OCI-LY3 (cell line): ENCODE measurements at regions not wholly inside any gene's neighbourhood (a gene's known extent, or its start where the extent isn't known, plus 50 kb on each side); places are given as distances from the start of the nearest gene placed in this dataset.

Experiments
- EZH2phosphoT487 ChIP-seq: fragments of 200-600 bp; shearing (Covaris generic); IDR thresholded peaks from 2 replicates; pipeline ENCODE4 v1.6.1; 2018; ENCODE audit warnings: antibody characterized with exemption, mixed run types, low read depth
- TF ChIP-seq, protein P1 (sequence below): fragments of 200-600, 300-600 bp; sonication (generic); IDR thresholded peaks from 2 replicates; pipeline ENCODE4 v1.5.1; 2014; ENCODE audit warnings: antibody characterized with exemption, low read length, low read depth

GRCh38 chr2:239600001-239600593 lies 199.3 kb upstream of the HDAC4 start:
- TF ChIP-seq, protein P1, sequence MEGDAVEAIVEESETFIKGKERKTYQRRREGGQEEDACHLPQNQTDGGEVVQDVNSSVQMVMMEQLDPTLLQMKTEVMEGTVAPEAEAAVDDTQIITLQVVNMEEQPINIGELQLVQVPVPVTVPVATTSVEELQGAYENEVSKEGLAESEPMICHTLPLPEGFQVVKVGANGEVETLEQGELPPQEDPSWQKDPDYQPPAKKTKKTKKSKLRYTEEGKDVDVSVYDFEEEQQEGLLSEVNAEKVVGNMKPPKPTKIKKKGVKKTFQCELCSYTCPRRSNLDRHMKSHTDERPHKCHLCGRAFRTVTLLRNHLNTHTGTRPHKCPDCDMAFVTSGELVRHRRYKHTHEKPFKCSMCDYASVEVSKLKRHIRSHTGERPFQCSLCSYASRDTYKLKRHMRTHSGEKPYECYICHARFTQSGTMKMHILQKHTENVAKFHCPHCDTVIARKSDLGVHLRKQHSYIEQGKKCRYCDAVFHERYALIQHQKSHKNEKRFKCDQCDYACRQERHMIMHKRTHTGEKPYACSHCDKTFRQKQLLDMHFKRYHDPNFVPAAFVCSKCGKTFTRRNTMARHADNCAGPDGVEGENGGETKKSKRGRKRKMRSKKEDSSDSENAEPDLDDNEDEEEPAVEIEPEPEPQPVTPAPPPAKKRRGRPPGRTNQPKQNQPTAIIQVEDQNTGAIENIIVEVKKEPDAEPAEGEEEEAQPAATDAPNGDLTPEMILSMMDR, result no peak
- TF ChIP-seq EZH2phosphoT487, result no peak
